Calu3 (cell line): ENCODE measurements at regions not wholly inside any gene's neighbourhood (a gene's known extent, or its start where the extent isn't known, plus 50 kb on each side); places are given as distances from the start of the nearest gene placed in this dataset.

Experiments used
- BruUV-seq: library from RNA; stranded (reverse); fragments of 400-500 nt; replicated peaks from 2 replicates; lab custom pipeline; 2021; lab: Mats Ljungman, UMichigan
- CTCF ChIA-PET: fragments of 300-600 bp; sonication (Branson Sonifier 250); formaldehyde crosslinking; loops from one replicate; lab custom pipeline; 2022; ENCODE audit warnings: antibody characterized with exemption; lab: Charles Lee
- DNase-seq: peaks from one replicate; pipeline ENCODE4 v3.0.0; 2022
- H3K27ac Mint-ChIP-seq: one replicate; pipeline ENCODE4 v1.8.0; 2022; ENCODE audit warnings: mixed read lengths; ENCODE audit not compliant: unreplicated experiment
- H3K27me3 Mint-ChIP-seq: one replicate; pipeline ENCODE4 v1.8.0; 2022; ENCODE audit warnings: mixed read lengths; ENCODE audit not compliant: unreplicated experiment
- H3K36me3 Mint-ChIP-seq: one replicate; pipeline ENCODE4 v1.8.0; 2022; ENCODE audit warnings: mild to moderate bottlenecking, moderate library complexity, mixed read lengths; ENCODE audit not compliant: insufficient read depth, unreplicated experiment
- H3K4me1 Mint-ChIP-seq: one replicate; pipeline ENCODE4 v1.8.0; 2022; ENCODE audit warnings: mild to moderate bottlenecking, low read depth, mixed read lengths; ENCODE audit not compliant: unreplicated experiment
- H3K4me3 Mint-ChIP-seq: one replicate; pipeline ENCODE4 v1.8.0; 2022; ENCODE audit warnings: mild to moderate bottlenecking, low read depth, moderate library complexity, mixed read lengths; ENCODE audit not compliant: unreplicated experiment
- H3K9me3 Mint-ChIP-seq: one replicate; pipeline ENCODE4 v1.8.0; 2022; ENCODE audit warnings: low read depth, mixed read lengths; ENCODE audit not compliant: unreplicated experiment
- CTCF ChIP-seq: fragments of 200-600 bp; IDR thresholded peaks from one replicate; pipeline ENCODE4 v1.8.0; 2022; ENCODE audit warnings: antibody characterized with exemption; ENCODE audit not compliant: unreplicated experiment
- intact Hi-C: fragments of 100-400 bp; cut with micrococcal nuclease; formaldehyde crosslinking; loops from one replicate; pipeline ENCODE4 v1.10.0; 2022; ENCODE audit not compliant: unreplicated experiment

- Mint-ChIP-seq H3K36me3 (no peaks in the 10 kb centered on the region), H3K9me3 (peaks cover 10% of the 10 kb centered on the region), H3K27me3 (no peaks in the 10 kb centered on the region), H3K27ac (no peak overlapping the region), H3K4me1 (no peaks in the 10 kb centered on the region), H3K4me3 (no peak overlapping the region)
- intact Hi-C loops, result no loop called here
- DNase-seq, result no peak
- CTCF ChIA-PET, result no interaction called here
- TF ChIP-seq CTCF, result no peak
- BruUV-seq, result no TSS peak
Observed at GRCh38 chr2:125526093-125526492, 1129.9 kb upstream of the GYPC start.

GRCh38 chr2:125535089-125535488, 1120.9 kb upstream of the GYPC start:
- CTCF ChIA-PET, result no interaction called here
- H3K36me3 Mint-ChIP-seq, result no peaks in the 10 kb centered on the region
- H3K4me3 Mint-ChIP-seq, result no peak overlapping the region
- no peak for TF ChIP-seq CTCF
- no peak for DNase-seq
- H3K9me3 Mint-ChIP-seq, result peaks cover 17% of the 10 kb centered on the region
- intact Hi-C loops, result no loop called here
- H3K27me3 Mint-ChIP-seq, result no peaks in the 10 kb centered on the region
- no peak overlapping the region for H3K27ac Mint-ChIP-seq
- no TSS peak for BruUV-seq
- no peaks in the 10 kb centered on the region for H3K4me1 Mint-ChIP-seq

- TF ChIP-seq CTCF, result no peak
- CTCF ChIA-PET, result no interaction called here
- intact Hi-C loops, result no loop called here
- H3K9me3 Mint-ChIP-seq, result peaks cover 21% of the 10 kb centered on the region
- H3K4me3 Mint-ChIP-seq, result no peak overlapping the region
- no peak for DNase-seq
- H3K36me3 Mint-ChIP-seq, result no peaks in the 10 kb centered on the region
- no TSS peak for BruUV-seq
- H3K4me1 Mint-ChIP-seq, result no peaks in the 10 kb centered on the region
- no peaks in the 10 kb centered on the region for H3K27me3 Mint-ChIP-seq
- no peak overlapping the region for H3K27ac Mint-ChIP-seq
Observed at GRCh38 chr2:125543968-125544514, 1111.9 kb upstream of the GYPC start.

- intact Hi-C loops, result no loop called here
- Mint-ChIP-seq H3K4me3 (no peak overlapping the region), H3K4me1 (no peaks in the 10 kb centered on the region), H3K27ac (no peak overlapping the region), H3K36me3 (no peaks in the 10 kb centered on the region), H3K27me3 (no peaks in the 10 kb centered on the region), H3K9me3 (peaks cover 19% of the 10 kb centered on the region)
- TF ChIP-seq CTCF, result no peak
- CTCF ChIA-PET, result no interaction called here
- BruUV-seq, result no TSS peak
- no peak for DNase-seq
Observed at GRCh38 chr2:125553768-125554167, 1102.2 kb upstream of the GYPC start.
